ENCODE measurements at regions not wholly inside any gene's neighbourhood (a gene's known extent, or its start where the extent isn't known, plus 50 kb on each side); places are given as distances from the start of the nearest gene placed in this dataset.
"Not testable (repeated sequence)": the region's sequence is repeated elsewhere in the genome, so short reads cannot be mapped to it uniquely, and the experiment has no call there.

DNA sequence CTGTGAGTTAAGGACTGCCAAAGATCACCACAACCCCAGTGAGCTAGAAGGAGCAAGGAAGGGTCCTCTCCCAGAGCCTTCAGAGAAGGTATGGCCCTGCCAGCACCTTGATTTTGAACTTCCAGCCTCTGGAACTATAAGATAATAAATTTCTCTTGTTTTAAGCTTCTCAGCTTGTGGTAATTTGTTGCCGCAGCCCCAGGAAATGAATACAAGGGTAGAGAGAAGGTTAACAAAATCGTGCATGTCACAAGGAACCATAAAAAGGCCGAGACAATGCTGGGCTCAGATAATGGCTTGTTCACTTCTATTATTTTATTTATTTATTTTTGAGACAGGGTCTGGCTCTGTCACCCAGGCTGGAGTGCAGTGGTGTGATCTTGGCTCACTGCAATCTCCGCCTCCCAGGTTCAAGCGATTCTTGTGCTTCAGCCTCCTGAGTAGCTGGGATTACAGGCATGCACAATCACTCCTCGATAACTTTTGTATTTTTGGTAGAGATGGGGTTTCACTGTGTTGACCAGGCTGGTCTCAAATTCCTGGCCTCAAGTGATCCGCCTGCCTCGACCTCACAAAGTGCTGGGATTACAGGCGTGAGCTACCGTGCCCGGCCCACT is 71.5 kb downstream of the WSB1 start:
- not testable (repeated sequence) for DNase-seq (ENCODE audit: low read depth)

DNA sequence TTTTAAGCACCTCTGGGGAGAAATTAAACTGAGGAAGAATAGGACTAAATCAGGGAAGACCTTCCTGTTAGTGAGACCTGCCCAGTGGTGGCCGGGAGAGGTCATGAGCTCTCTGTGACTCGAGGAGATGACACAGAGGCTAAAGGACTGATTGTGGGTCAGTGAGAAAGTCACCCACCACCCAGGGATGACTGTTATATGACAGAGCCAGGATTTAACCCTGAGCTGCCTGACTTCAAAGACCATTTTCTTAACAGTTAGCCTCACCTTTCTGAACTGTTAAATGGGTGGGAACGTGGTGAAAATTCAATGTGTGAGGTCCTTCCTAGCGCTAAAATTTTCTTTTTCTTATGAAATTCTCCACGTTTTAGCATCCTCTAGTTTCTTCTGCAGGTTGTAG is 72.5 kb downstream of the WSB1 start:
- no peak for DNase-seq (ENCODE audit: low read depth)

- DNase-seq (ENCODE audit: low read depth), result no peak
Measured at GRCh38 chr17:27367121-27367981, 73.4 kb downstream of the WSB1 start.

DNA sequence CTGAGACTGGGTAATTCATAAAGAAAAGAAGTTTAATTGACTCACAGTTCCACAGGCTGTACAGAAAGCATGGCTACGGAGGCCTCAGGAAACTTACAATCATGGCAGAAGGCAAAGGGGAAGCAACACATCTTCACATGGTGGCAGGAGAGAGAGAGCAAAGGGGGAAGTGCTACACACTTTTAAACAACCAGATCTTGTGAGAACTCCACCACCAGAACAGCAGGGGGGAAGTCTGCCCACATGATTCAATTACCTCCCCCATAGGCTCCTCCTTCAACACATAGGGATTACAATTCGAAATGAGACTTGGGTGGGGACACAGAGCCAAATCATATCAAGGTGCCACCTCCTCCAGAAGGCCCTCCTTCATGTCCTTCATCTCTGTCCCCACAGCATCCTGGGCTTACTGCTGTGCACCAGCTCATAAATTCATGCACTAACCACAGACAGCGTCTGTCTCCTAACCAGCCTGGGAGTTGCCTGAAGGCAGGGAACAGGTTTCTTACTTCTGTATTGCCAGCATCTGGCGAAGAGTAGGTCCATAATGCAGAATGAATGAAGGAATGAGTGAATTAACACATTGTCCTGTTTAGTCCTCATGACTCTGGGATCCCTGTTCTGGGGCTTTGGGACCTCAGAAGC is 74.4 kb downstream of the WSB1 start:
- DNase-seq (ENCODE audit: low read depth), result no peak

DNA sequence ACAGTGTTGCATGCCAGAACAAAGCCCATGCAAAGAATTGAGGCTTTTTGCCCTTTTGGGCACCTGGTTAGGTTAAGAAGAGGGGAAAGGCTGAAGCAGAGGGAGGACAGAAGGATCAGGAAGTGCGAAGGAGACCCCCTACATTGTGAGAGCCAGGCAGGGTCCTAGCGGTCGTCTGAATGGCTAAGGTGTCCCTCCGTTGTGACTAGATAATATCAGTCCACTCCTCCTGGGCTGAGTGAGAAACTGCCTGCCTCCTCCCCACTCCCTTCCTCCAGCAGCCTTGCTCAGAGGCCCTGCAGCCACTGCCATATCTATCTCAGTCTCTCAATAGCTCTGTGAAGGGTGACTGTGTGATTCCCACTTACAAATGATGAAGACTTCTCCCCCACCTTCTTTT is 75.1 kb downstream of the WSB1 start:
- DNase-seq (ENCODE audit: low read depth), result no peak

GRCh38 chr17:27370776-27371175 is 76.9 kb downstream of the WSB1 start:
- DNase-seq (ENCODE audit: low read depth), result peak; percentile 21

GRCh38 chr17:27373695-27374094 is 79.8 kb downstream of the WSB1 start:
- not testable (repeated sequence) for DNase-seq (ENCODE audit: low read depth)

DNA sequence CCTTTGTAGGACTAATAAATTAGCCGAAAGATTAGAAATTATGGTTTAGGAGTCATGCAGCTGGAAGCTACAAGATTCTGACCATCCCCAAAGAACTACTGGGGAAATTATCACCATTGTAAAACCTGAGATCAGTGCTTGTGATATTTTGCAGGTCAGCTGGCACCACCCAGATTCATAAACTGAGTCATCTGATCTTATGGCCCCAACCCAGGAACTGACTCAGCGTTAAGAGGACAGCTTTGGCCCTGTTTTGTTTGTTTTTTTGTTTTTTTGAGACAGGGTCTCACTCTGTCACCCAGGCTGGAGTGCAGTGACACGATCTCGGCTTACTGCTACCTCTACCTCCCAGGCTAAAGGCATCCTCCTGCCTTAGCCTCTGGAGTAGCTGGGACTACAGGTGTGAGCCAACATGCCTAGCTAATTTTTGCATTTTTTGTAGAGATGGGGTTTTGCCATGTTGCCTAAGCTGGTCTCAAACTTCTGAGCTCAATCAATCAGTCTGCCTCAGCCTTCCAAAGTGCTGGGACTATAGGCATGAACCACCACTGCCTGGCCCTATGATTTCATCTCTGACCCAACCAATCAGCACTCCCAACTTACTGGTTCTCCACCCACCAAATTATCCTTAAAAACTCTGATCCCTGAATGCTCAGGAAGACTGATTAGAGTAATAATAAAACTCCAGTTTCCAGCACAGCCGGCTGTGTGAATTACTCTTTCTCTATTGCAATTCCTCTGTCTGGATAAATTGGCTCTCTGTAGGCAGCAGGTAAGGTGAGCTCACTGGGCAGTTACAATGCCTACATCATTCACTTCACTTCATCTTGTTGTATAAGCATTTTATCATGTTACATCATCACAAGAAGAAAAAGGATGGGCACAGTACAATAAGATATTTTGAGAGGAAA is 79.4 kb upstream of the KSR1 start:
- DNase-seq (ENCODE audit: low read depth), result peak; percentile 58

GRCh38 chr17:27378482-27379175 is 77.6 kb upstream of the KSR1 start:
- DNase-seq (ENCODE audit: low read depth), result peak; percentile 21

DNA sequence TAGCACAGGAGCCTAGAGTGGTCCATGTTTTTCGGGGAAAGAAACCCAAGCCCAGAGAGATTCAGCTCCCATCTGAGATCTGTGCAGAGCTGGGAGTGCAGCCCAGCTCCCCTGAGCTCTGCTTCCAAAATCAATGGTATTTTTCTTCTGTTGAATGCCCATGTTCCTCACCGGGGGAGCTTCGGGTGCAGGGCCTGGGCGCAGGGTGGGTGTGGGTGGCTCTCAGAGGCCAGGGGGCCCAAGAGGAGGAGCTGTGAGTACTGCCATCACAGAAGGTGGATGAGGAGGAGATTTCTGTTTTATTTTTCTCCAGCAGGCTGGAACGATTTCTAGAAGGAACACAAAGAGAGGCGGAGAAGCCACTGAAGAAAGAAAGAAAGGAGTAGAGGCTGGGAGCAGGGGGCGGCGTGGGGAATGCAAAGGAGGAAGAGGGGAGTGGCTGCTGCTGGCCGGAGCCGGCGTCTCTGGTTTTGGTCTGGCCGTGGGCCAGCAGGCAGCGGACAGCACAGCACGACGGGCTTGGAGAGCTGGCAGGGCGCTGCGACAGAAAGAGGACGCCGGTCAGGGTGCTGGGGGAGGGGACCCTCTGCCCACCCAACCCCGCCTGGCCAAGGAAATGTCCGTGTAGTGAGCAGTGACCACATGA is 76.2 kb upstream of the KSR1 start:
- DNase-seq (ENCODE audit: low read depth), result peak; percentile 40

GRCh38 chr17:27380551-27380950 is 75.7 kb upstream of the KSR1 start:
- no peak for DNase-seq (ENCODE audit: low read depth)

DNA sequence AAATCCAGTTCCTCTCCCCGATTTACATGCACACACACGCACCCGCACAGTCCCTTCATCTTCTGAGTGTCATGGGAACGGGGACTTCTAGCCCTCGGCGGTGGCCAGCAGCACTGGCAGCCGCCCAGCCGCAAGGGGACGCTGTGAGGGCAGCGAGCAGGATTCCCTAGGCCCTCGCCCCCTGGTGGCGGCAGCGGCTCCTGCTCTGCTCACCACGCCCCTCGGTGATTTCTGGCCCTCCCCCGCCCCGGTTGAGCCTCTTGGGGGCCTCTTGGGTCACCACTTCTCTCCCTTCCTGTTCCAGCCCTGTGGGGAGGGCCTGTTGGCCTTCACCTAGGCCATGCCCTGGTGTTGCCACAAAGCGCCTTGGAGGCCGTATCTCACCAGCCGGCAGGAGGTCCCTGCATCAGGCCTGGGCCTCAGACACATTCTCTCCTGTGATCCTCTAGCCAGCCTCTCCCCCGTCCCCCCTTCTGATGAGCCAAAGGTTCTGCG is 75.2 kb upstream of the KSR1 start:
- DNase-seq (ENCODE audit: low read depth), result peak; percentile 32

DNA sequence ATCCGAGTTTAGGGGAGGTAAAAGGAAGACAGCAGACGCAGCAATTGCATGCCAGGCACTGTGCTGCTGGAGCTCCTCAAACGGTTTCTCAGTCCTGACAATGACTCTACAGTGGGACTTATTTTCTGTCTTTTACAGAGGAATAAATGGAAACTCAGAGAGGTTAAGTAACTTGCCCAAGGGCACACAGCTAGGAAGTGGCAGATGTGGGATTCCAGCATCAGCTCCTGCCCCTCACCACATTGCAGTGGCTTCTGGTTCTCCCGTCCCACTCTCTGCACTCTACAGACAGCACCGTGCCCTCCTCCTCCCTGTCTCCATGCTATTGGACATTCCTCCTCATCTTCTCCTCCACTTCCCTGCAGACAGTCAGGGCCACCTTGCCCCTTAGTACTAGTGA is 74.2 kb upstream of the KSR1 start:
- no peak for DNase-seq (ENCODE audit: low read depth)

GRCh38 chr17:27384261-27384701 is 72.0 kb upstream of the KSR1 start:
- DNase-seq (ENCODE audit: low read depth), result peak; percentile 75

DNA sequence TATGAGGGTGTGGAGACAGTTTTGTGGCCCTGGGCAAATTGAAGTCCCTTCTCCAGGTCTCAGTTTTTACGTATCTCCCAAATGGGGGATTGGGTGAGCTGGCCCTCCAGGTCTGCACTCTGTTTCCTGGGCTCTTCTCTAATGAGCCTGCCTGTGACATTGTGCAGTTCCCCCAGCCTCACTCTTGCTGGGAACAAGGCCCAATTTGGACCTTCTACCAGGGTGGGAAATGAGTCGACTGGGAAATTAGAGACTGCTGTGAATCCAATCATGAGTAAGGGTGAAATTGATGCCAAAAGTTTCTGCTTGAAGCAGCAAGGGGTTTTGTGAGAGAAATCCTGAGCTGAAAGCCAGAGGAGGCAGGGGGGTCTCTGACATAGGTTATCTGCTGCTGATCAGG is 71.5 kb upstream of the KSR1 start:
- DNase-seq (ENCODE audit: low read depth), result no peak

DNA sequence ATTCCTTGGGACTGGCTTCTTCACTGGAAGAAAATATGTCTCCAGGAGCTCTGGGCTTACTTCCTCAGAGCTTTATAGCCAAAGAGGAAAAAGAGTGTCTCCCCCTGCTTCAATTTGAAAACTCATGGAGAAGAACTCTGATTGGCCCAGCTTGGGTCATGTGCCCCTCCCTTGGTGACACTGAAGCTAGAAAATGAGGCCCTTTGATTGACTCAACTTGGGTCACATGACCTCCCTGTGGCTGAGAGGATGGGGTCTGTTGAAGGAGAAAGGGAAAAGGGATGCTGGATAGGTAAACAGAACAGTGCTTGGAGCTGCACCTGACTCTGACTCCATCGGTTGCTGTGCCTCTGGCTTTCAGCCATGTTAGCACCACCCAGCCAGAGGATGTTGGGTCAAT is 70.6 kb upstream of the KSR1 start:
- DNase-seq (ENCODE audit: low read depth), result no peak

- no peak for DNase-seq (ENCODE audit: low read depth)
Measured at GRCh38 chr17:27386206-27387075, 69.8 kb upstream of the KSR1 start.

DNA sequence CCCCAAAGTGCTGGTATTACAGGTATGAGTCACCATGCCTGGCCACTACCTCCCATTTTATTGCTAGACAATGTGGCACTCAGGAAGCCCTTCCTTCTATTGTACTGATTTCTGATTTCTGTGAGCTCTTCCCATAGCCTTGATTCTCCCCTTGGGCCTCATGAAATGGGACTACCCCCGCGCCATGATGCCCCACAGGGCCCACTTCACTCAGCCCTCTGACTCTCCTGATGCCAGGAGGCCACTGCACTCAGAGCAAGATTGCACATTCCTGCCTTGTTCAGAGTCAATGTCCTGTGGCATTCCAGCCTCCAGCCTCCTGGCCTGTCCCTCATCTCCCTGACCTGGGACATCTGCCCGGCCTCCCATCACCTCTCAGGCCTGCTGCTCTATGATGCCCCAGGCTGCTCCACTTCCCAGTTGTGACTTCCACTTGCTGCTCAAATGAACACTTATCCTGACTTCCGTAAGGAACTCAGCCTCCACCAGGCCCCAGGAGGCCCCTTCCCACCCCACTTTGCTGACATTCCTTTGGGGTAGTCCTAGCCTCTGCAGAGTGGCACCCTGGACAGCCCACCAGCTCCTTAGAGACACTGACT is 66.6 kb upstream of the KSR1 start:
- no peak for DNase-seq (ENCODE audit: low read depth)

GRCh38 chr17:27390540-27390939 is 65.7 kb upstream of the KSR1 start:
- no peak for DNase-seq (ENCODE audit: low read depth)
